GM18498 (cell line): ENCODE measurements at regions not wholly inside any gene's neighbourhood (a gene's known extent, or its start where the extent isn't known, plus 50 kb on each side); places are given as distances from the start of the nearest gene placed in this dataset.
"Not testable (repeated sequence)": the region's sequence is repeated elsewhere in the genome, so short reads cannot be mapped to it uniquely, and the experiment has no call there.

ENCODE experiments used
- ATAC-seq: cut with Tn5 transposase; IDR thresholded peaks from one replicate; pipeline ENCODE4 v1.9.1; 2021; ENCODE audit warnings: mild to moderate bottlenecking, moderate library complexity; ENCODE audit not compliant: unreplicated experiment

DNA sequence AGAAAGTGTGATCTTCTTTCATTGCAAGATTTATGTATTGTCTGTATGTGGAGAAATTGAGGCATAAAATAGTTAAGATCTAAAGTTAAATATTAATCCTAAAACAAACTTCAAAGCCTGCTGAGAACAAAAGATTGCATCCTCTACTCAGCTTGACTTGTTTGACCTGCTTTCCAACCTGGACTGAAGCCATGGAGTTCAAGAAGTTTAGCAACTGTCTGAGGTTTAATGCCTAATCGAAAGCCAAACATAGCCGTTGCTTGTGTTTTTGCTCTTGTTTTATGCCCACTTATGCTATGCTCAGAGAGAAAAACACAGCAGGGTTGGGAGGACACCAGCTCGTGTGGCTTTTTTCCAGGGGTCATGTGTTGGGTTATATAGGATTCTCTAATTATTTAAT, 135.6 kb downstream of the NUFIP1 start:
- no peak for ATAC-seq

DNA sequence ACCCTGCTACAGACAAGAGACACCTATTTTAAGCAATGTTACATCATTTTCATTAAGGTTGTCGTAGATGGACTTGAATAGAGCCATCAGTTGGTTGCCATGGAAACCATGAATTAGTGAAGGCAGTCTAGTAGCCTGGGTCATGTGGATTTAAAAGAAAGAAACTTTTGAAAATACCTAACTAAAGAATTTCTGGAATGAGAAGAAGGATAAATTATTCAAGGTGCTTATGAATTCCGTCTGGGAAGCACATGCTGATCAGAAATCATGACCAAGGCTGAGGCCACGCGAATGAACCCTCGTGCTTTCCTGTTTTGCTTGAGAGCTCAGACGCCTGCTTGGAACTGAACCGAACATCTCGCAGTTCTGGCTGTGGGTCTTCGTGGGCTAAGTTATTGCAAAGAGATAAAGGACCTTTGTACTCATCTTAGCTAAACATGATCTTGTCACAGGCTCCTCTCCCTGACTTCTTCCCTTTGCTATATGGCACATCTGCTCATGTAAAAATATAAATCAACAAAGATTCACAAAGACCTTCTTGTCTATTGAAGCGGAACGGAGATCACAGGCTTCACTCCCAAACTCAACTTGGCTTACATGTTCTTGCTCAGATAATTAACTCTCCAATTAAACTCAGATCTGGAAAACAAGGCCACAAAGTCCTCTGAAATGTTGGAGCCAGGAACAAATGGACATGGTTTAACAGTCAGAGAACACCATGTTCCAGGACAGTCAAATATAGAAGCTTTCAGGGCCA, 140.2 kb downstream of the NUFIP1 start:
- no peak for ATAC-seq

DNA sequence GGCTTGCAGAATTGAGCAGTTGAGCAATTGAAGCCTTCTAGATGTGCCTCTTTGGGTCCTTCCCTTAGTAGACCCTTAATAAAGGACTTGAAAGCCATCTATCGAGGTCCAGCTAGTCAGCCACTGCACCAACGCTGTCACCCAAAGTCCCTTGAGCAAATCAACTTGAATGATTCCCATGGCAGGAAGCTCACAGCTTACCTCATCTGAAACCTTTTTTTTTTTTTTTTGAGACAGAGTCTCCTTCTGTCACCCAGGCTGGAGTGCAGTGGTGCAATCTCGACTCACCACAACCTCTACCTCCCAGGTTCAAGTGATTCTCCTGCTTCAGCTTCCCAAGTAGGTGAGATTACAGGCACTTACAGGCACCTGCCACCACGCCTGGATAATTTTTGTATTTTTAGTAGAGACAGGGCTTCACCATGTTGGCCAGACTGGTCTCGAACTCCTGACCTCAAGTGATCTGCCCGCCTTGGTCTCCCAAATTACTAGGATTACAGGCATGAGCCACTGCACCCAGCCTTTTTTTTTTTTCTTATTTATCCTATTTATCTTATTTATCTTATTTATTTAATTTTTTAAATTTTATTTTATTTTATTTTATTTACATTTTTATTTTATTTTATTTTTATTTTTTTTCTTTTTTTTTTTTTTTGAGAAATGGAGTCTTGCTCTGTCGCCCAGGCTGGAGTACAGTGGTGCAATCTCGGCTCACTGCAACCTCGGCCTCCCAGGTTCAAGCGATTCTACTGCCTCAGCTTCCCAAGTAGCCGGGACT, 143.8 kb downstream of the NUFIP1 start:
- not testable (repeated sequence) for ATAC-seq

DNA sequence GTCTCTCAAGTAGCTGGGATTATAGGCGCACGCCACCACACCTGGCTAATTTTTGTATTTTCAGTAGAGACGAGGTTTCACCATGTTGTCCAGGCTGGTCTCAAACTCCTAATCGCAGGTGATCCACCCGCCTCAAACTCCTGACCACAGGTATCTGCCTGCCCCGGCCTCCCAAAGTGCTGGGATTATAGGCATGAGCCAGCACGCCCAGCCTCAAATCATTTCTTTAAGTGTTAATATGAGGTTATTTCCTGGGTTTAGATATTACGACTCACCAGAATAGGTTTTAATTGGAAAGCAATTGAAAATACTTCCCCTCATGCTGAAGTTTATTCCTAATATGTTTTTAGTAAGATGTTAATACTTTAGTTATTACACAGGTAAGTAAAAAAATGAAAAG, 144.5 kb downstream of the NUFIP1 start:
- no peak for ATAC-seq

DNA sequence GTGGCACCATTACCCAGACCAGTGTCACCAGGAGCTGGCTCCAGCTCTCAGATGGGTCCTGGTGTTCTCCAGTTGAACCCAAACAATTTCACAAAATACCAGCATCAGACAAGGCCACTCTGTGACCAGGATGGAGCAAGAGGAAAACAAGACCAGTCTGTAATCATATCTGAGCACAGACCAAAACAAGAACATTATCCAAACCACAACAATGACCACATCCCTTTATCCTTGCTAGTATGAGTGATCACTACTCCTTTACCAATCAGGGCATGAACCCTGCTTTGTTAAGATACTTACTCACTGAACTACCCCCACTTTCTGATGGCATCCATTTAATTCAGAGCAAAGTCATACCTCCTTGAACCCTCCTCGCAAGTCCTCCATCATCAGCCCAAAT, 145.9 kb downstream of the NUFIP1 start:
- no peak for ATAC-seq

DNA sequence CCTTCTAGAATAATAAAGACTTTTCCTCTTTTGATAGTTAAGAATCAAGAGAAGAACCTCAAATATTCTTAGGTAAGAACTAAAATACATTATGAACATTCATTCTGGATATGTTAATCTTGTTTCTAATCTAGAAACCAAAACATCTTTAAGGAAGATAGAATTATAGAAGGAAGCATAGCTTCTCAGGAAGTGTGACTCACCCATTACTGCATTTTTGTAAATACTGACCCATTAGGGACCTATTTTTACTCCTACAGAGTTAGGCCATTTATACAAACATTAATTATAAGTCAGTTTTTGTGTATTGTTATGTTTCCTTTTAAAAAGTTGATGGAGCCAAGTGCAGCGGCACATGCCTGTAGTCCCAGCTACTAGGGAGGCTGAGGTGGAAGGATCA, 147.1 kb downstream of the NUFIP1 start:
- ATAC-seq, result no peak

DNA sequence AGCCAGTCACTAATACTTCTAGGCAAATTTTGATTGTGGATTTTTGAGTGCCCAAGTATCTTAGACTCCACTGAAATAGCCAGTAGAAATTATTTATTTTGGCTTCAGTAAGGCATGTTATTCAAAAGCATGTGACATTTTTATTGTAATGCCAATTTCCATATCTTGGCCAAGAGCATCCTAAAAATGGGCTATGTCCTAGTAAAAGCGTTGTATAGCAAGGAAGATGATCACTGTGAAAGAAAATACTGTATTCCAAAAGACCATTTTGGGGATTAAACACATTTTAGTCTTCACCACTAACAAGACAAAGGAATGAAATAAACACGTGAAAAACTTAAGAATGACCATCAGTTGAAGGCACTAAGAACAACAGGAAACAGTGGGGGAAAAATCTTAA, 149.1 kb downstream of the NUFIP1 start:
- ATAC-seq, result no peak

DNA sequence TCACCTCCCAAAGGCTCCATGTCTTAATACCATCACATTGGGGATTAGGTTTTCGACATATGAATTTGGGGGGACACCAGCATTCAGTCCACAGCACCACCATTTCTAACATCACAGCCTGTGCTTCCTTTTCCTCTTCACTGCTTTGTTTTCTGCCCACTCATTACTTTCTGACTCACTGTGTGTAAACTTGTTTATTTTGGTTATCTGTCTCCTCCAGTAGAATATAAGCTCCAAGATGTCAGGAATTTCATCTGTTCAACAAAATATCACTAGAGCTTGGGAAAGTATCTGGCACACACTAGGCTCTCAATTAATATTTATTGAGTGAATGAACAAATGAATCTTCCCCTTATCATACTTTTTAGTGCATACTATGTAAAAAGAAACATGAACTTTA, 152.0 kb downstream of the NUFIP1 start:
- ATAC-seq, result no peak

DNA sequence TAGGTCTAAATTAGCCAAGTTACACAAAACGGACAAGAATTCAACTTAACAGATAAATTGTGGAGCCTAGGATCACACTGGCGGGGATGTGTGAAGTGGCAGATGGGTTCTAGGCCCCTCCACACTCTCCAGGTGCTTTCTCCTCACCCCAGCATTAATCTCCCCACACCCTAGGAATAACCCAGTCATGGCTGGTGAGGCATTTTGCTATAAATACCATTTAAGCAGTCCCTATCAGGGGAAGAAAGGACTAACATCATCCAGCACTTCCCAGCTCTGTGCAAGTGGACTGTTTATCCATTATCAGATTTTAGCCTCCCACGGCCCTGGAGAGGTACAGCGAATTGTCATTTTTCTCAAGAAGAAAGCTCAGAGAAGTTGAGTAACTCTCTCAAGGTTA, 154.9 kb downstream of the NUFIP1 start:
- no peak for ATAC-seq

DNA sequence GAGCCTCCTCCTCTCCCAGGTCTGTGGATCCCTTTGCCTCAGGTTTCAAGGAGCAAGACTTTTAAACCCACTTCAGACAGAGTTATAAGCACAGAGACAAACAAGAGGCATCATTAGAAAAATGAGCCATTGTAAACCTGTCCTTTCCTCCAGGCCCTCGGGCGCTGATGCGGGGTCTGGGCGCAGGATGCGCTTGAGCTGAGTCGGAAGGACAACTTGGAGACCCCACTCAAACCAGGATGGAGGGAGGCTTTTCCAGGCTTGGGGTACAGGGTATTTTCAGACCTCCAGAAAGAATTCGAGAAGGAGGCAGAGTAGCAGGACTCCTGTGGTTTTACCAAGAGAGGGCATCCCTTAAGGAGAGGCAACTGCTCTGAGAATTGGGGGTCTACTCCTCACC, 155.6 kb downstream of the NUFIP1 start:
- ATAC-seq, result no peak

DNA sequence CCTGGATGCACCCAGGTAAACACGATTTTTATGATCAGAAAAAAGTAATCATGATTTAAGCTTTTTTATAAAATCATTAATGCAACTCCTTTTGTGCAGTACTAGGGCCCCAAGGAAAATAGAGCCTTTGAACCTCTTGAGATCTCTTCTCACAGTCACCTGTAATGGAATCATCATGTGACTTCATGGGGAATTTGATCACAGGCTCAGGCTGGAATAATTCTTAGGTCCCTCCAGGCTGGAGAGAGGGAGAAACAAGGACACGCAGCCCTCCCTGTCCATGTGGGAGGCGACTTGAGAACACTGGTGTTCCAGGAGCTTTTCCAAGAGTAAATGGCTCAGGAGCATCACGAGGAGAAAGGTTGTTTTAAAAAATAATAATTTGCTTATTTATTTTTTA, 156.1 kb downstream of the NUFIP1 start:
- ATAC-seq, result no peak

DNA sequence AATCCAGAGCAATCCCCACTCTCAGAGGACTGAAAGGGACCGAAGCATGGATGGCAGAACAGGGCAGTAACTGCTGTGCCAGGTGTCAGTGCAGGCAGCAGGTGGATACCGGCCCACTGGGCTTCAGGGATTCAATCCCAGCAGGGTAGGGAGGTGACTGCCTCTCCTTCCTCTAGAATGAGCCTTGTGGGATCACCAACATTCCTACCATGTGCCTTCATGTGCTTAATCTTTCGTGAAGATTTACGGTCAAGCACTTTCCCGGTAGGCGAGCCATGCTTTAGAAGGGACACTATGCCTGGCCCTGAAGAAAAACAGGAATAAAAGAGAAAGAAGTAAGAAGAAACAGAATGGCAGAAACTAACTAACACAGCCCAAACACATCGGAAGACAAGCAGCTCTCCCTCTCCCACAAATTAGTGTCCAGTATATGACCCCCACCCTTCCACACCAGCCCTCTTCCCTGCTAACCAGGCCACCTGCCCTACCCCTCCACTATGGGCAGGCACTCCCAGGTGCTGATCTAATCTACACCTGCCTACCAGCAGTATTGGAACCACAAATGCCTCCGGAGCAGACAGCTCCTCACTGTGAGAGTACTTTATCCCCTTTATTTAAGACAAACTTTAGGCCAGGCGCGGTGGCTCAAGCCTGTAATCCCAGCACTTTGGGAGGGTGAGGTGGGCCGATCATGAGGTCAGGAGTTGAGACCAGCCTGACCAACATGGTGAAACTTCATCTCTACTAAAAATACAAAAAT, 162.5 kb downstream of the NUFIP1 start:
- ATAC-seq, result no peak

DNA sequence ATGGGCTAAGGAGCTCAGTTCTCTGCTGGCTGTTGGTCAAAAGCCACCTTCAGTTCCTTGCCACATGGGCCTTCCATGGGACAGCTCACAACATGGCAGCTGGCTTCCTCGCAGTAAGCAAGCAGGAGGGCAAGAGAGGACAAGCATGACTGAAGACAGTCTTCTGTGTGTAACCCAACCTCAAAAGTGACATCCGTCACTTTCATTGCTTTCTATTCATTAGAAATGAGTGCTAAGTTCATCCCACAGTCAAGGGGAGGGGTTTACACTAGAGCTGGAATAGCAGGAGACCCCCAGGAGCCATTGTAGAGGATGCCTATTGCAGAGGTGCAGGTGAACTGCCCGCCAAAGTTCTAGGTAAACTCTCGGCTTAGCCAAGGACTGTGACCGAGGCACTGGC, 163.3 kb downstream of the NUFIP1 start:
- no peak for ATAC-seq

DNA sequence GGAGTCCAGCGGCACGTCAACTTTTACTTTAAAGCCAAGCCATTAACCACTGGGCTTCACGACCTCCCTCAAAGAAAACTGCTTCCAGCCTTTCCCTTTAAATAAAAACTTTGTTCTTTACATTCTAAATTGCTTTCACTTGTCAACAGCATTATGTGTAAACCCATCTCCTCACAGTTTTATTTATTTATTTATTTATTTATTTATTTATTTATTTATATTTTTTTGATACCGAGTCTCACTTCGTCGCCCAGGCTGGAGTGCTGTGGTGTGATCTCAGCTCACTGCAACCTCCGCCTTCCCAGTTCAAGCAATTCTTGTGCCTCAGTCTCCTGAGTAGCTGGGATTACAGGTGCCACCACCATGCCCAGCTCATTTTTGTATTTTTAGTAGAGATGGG, 165.7 kb downstream of the NUFIP1 start:
- ATAC-seq, result not testable (repeated sequence)

DNA sequence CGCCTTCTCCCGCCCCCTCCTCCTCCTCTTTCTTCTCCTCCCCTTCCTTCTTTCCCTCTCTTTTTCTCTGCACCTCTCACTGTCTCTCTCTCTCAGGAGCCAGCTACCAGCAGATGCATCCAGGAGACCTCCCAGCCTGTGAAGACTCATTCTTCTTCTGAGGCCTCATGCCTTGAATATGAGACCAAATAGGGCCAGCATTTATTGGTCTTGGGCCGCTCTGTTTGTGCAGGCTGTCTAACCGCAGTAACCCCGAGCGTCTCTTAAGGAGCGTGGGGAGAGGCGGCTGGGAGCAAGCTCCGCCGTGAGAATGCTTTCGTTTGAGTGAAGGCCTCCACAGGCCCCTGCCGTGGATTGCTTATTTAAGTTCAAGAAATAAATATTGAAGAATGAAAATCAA, 167.0 kb downstream of the NUFIP1 start:
- ATAC-seq, result no peak

DNA sequence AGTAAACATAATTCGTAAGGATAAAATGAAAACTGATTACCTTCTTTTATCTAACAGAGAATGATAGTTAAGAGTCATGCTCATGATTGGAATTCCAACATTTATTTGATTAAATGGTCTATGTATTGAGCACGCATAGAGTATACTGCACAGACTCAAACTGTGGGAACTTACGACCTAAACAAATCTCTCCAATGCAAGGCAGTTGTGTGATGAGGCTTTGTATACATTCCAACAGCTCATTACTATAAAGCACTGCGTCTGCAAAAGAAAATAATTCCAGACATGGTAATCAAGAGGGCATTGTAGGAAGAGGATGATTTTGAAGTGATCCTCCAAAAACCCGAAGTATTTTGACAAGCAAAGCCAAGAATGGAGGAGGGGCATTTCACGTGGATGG, 169.5 kb downstream of the NUFIP1 start:
- no peak for ATAC-seq

DNA sequence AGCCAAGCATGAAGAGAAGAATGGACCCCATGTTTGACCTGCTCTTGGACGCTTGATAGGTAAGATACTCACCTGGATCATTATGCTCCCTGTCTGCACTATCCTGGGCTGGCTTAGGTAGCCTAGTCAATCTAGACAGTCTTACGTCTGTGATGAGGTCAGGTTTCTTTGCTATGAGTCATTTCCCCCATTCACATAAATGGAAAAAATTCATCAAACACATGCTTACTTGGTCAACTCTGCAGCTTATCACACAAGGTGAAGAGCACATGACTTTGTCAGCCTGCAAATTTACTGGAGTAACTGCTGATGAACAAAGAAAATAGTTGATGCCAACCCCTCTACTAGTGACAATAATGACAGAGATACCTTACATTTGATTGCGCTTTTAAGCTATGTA, 170.0 kb downstream of the NUFIP1 start:
- ATAC-seq, result no peak

DNA sequence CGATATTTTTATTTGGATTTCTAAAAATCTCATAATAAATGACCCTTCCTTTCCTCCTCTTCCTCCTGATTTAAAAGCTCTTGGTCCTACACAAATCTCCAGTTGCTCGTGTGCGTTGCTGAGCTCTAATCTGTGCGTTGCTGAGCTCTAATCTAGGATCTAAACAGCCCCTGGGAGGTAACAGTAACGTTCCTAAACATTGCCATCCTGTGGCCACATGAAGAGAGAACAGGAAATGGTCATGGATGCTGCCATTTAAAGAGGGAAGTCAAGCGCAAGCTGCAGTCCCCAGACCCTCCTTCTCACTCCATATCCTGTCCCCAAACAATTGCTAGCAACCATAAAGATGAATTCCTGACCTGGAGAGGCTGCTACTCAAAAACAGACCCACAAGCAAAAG, 170.8 kb downstream of the NUFIP1 start:
- no peak for ATAC-seq

DNA sequence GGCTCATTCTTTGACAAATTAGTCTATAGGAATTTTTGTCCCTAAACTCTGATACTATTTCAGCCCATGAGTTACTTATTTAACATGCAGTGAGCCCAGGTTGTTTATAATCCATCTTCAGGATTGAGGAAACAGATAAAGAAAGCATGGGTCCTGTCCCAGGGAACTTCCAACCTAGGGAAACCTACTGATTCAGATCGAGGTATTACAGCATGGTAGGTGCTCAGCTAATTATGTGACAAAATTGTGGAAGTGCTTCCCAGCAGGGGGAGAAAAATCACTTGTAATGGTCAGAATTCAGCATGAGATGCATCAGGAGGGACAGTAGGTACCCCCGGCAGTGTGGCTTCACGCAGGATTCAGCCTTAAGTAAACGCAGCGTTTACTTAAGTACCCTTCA, 171.3 kb downstream of the NUFIP1 start:
- ATAC-seq, result no peak

DNA sequence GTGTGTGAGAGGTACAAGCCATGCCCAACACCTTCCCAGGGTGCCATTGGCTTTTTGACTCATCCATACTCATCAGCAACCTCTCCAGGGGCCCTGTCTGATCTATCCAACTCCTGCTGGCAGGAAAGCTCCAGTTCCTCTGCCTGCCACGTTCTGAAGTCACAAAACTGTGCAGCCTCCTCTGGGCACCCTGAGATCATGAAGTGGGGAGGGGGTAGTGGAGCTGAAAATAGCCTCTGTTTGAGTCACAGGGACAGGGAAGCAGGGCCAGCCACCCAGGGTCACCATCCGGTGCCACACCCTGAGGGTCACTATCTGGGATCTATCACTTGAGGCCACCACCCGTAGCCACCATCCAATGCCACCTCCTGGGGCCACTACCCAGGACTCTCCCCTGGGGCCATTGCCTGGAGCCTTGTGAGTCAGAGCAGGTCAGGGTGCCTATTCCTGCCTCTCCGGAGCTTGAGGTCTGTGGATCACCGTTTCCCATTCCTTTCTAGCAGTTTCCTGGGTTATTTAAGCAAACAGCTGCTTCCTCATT, 172.1 kb downstream of the NUFIP1 start:
- ATAC-seq, result no peak

DNA sequence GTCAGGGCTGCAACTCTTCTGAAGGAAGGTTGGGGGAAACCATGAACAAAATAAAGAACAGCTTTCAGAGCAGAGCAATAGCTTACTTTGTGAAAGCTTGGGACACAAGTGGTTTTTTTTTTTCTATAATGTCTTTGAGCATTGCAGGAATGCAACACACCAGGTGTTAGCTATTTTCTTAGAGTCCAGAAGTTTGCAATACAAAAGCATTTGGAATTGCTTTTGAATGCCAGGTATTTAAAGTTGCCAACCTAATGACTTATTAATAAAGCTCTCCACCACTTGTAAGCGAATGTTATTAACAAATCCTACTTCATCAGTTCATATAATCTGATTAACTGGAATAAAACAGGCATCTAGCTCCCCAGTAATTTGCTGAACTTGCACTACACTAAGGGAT, 172.6 kb downstream of the NUFIP1 start:
- no peak for ATAC-seq

DNA sequence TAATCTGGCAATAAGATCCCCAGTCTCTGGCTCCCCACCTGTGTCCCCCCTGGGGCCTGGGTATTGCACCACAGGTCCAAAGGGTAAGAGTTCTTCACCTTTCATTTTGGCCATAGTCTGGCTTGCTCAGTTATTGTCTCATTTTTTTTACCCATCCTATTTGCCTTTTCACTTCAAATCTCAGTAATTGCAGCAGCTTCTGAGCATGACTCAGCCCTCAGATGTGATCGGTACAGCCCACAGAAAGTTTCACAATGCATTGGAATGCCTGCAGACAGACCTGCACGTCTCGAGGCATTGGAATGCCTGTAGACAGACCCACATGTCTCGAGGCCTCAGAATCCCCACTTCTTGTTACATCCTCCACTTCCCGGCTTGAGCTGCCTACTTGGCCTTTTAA, 173.6 kb downstream of the NUFIP1 start:
- ATAC-seq, result peak; percentile 44
